OCI-LY1 (cell line): ENCODE measurements at regions not wholly inside any gene's neighbourhood (a gene's known extent, or its start where the extent isn't known, plus 50 kb on each side); places are given as distances from the start of the nearest gene placed in this dataset.

ENCODE experiments used
- CTCF ChIP-seq: fragments of 200-600 bp; sonication (generic), shearing (Covaris generic); IDR thresholded peaks from 2 replicates; pipeline ENCODE4 v1.5.1; 2017; ENCODE audit warnings: mild to moderate bottlenecking, antibody characterized with exemption, low read length, moderate library complexity, mixed read lengths
- EZH2 ChIP-seq: fragments of 200-600 bp; sonication (generic), shearing (Covaris generic); IDR thresholded peaks from 2 replicates; pipeline ENCODE4 v1.8.0; 2017; ENCODE audit warnings: borderline replicate concordance, mixed run types, mild to moderate bottlenecking, antibody characterized with exemption, low read length, moderate library complexity, mixed read lengths

GRCh38 chr18:77341527-77342325 is 92.1 kb downstream of the GALR1 start:
- TF ChIP-seq EZH2 (no peak), CTCF (no peak)
